MM.1S (cell line): ENCODE measurements at regions not wholly inside any gene's neighbourhood (a gene's known extent, or its start where the extent isn't known, plus 50 kb on each side); places are given as distances from the start of the nearest gene placed in this dataset.

Experiments used
- DNase-seq: peaks from one replicate; pipeline ENCODE4 v3.0.0-alpha.2; 2015
- H2AFZ ChIP-seq: fragments of 300-600 bp; sonication (generic); 2 replicates; pipeline ENCODE4 v1.6.0; 2016; ENCODE audit warnings: antibody characterized with exemption, low read length
- H3F3A ChIP-seq: fragments of 300-600 bp; sonication (generic); 2 replicates; pipeline ENCODE4 v1.6.1; 2016; ENCODE audit warnings: mild to moderate bottlenecking, antibody characterized with exemption, low read length, moderate library complexity, mixed read lengths; ENCODE audit not compliant: insufficient read depth
- H3K27ac ChIP-seq: fragments of 300-600 bp; sonication (generic); 2 replicates; pipeline ENCODE4 v1.5.1; 2016; ENCODE audit warnings: mild to moderate bottlenecking, low read length
- H3K27me3 ChIP-seq: fragments of 300-600 bp; sonication (generic); replicated peaks from 2 replicates; pipeline ENCODE4 v1.6.0; 2016; ENCODE audit warnings: low read length; ENCODE audit not compliant: insufficient read depth
- H3K36me3 ChIP-seq: fragments of 300-600 bp; sonication (generic); replicated peaks from 2 replicates; pipeline ENCODE4 v1.6.1; 2016; ENCODE audit warnings: mild to moderate bottlenecking, low read length, mixed read lengths; ENCODE audit not compliant: insufficient read depth
- H3K4me1 ChIP-seq: fragments of 300-600 bp; sonication (generic); 2 replicates; pipeline ENCODE4 v1.6.1; 2016; ENCODE audit warnings: low read length, mixed read lengths
- H3K4me2 ChIP-seq: fragments of 300-600 bp; sonication (generic); 2 replicates; pipeline ENCODE4 v1.6.0; 2016; ENCODE audit warnings: low read depth, low read length
- H3K4me3 ChIP-seq: fragments of 300-600 bp; sonication (generic); 2 replicates; pipeline ENCODE4 v1.5.1; 2016; ENCODE audit warnings: low read length, mixed read lengths
- H3K79me2 ChIP-seq: fragments of 300-600 bp; sonication (generic); 2 replicates; pipeline ENCODE4 v1.6.1; 2016; ENCODE audit warnings: mixed run types, low read length, mixed read lengths
- H3K9ac ChIP-seq: fragments of 300-600 bp; sonication (generic); 2 replicates; pipeline ENCODE4 v1.6.1; 2016; ENCODE audit warnings: low read length, mixed read lengths
- H3K9me2 ChIP-seq: fragments of 300-600 bp; sonication (generic); replicated peaks from 2 replicates; pipeline ENCODE4 v1.6.1; 2016; ENCODE audit warnings: mild to moderate bottlenecking, low read length, mixed read lengths; ENCODE audit not compliant: insufficient read depth
- H3K9me3 ChIP-seq: fragments of 300-600 bp; sonication (generic); replicated peaks from 2 replicates; pipeline ENCODE4 v1.6.1; 2016; ENCODE audit warnings: mild to moderate bottlenecking, low read length, mixed read lengths; ENCODE audit not compliant: insufficient read depth
- H4K20me1 ChIP-seq: fragments of 300-600 bp; sonication (generic); 2 replicates; pipeline ENCODE4 v1.6.1; 2016; ENCODE audit warnings: mild to moderate bottlenecking, low read length, moderate library complexity, mixed read lengths; ENCODE audit not compliant: insufficient read depth
- CTCF ChIP-seq: fragments of 300-600 bp; sonication (generic); IDR thresholded peaks from 2 replicates; pipeline ENCODE4 v1.5.1; 2016; ENCODE audit warnings: antibody characterized with exemption, low read length, mixed read lengths
- EZH2 ChIP-seq: fragments of 300-600 bp; sonication (generic); optimal IDR thresholded peaks from 2 replicates; pipeline ENCODE3; 2017; ENCODE audit warnings: low read depth, mild to moderate bottlenecking, antibody characterized with exemption, low read length, mixed read lengths
- EZH2phosphoT487 ChIP-seq: fragments of 300-600 bp; sonication (generic); IDR thresholded peaks from 2 replicates; pipeline ENCODE4 v1.6.1; 2018; ENCODE audit warnings: antibody characterized with exemption, low read length

GRCh38 chr18:25454270-25454659, 102.3 kb upstream of the ZNF521 start:
- Histone ChIP-seq H3K36me3 (no peaks in the 10 kb centered on the region), H3K9me2 (no peaks in the 10 kb centered on the region), H3K79me2 (no peaks in the 10 kb centered on the region), H3F3A (no peaks in the 10 kb centered on the region), H3K4me2 (no peak overlapping the region), H4K20me1 (no peaks in the 10 kb centered on the region), H3K27me3 (no peaks in the 10 kb centered on the region), H3K4me1 (no peaks in the 10 kb centered on the region), H3K4me3 (no peak overlapping the region), H3K9me3 (no peaks in the 10 kb centered on the region), H2AFZ (no peak overlapping the region), H3K27ac (no peak overlapping the region), H3K9ac (no peak overlapping the region)
- DNase-seq: no peak
- no peak for TF ChIP-seq CTCF
- TF ChIP-seq EZH2: no peak
- TF ChIP-seq EZH2phosphoT487: no peak

GRCh38 chr18:25453556-25454269, 101.7 kb upstream of the ZNF521 start:
- no peak for TF ChIP-seq EZH2phosphoT487
- no peak for TF ChIP-seq CTCF
- no peak for TF ChIP-seq EZH2
- no peaks in the 10 kb centered on the region for H3K4me1 ChIP-seq
- no peak for DNase-seq
- H3K4me2 ChIP-seq: no peak overlapping the region
- no peak overlapping the region for H3K9ac ChIP-seq
- H3K27ac ChIP-seq: no peak overlapping the region
- no peaks in the 10 kb centered on the region for H3K79me2 ChIP-seq
- no peaks in the 10 kb centered on the region for H3K9me3 ChIP-seq
- no peaks in the 10 kb centered on the region for H3K9me2 ChIP-seq
- H3K36me3 ChIP-seq: no peaks in the 10 kb centered on the region
- no peak overlapping the region for H2AFZ ChIP-seq
- H3F3A ChIP-seq: no peaks in the 10 kb centered on the region
- no peaks in the 10 kb centered on the region for H4K20me1 ChIP-seq
- H3K27me3 ChIP-seq: no peaks in the 10 kb centered on the region
- H3K4me3 ChIP-seq: no peak overlapping the region

DNA sequence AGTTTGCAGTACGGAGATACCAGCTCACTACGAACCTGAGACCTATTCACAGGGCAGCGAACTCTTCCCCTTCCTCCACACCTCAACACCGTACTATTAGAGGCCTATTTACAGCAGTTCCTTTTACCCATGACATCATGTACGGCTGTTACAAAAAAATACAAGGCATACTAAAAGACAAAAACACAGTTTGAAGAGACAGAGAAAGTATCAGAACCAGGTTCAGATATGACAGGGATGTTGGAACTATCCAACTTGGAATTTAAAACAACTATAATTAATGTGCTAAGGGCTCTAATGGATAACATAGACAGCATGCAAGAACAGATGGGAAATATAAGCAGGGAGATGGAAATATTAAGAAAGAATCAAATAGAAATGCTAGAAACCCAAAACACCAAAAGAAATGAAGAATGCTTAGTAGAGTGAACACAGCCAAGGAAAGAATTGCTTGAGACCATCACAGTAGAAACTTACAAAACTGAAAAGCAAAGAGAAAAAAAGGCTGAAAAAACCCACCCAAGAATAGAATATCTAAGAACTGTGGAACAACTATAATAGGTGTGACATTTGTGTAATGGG, 99.2 kb upstream of the ZNF521 start:
- Histone ChIP-seq H3K4me3 (no peak overlapping the region), H3K4me1 (no peaks in the 10 kb centered on the region), H3K4me2 (no peak overlapping the region), H3K9me2 (no peaks in the 10 kb centered on the region), H3K9me3 (no peaks in the 10 kb centered on the region), H3K36me3 (no peaks in the 10 kb centered on the region), H4K20me1 (no peaks in the 10 kb centered on the region), H2AFZ (no peak overlapping the region), H3K27me3 (no peaks in the 10 kb centered on the region), H3K79me2 (no peaks in the 10 kb centered on the region), H3F3A (no peaks in the 10 kb centered on the region), H3K27ac (no peak overlapping the region), H3K9ac (no peak overlapping the region)
- no peak for DNase-seq
- TF ChIP-seq EZH2phosphoT487 (no peak), CTCF (no peak), EZH2 (no peak)
